PC-9 (cell line): ENCODE measurements at regions not wholly inside any gene's neighbourhood (a gene's known extent, or its start where the extent isn't known, plus 50 kb on each side); places are given as distances from the start of the nearest gene placed in this dataset.

Experiments used
- BruUV-seq: library from RNA; stranded (reverse); fragments of 400-500 nt; replicated peaks from 2 replicates; lab custom pipeline; 2021; lab: Mats Ljungman, UMichigan
- CTCF ChIA-PET: fragments of 300-600 bp; sonication (Branson Sonifier 250); formaldehyde crosslinking; loops from one replicate; lab custom pipeline; 2022; ENCODE audit warnings: antibody characterized with exemption; lab: Charles Lee
- POLR2A ChIA-PET: fragments of 300-600 bp; sonication (Branson Sonifier 250); formaldehyde crosslinking; loops from one replicate; lab custom pipeline; 2022; ENCODE audit warnings: antibody characterized with exemption; ENCODE audit not compliant: unreplicated experiment; lab: Charles Lee
- DNase-seq, 2 experiments: peaks; one replicate each; pipeline versions ENCODE4 v3.0.0 to v3.0.0-alpha.2; 2015 to 2022; ENCODE audit warnings: mixed read lengths in 1 of 2
- H2AFZ ChIP-seq: fragments of 200-600 bp; sonication (generic); 2 replicates; pipeline ENCODE4 v1.8.1; 2017; ENCODE audit warnings: antibody characterized with exemption
- H3F3A ChIP-seq: fragments of 200-600 bp; sonication (generic); 2 replicates; pipeline ENCODE4 v1.8.1; 2017; ENCODE audit warnings: antibody characterized with exemption, mild to moderate bottlenecking, low read depth; ENCODE audit not compliant: insufficient read depth
- H3K27ac ChIP-seq: fragments of 200-600 bp; sonication (generic); 2 replicates; pipeline ENCODE4 v1.6.1; 2016; ENCODE audit warnings: mixed run types
- H3K27me3 ChIP-seq: fragments of 200-600 bp; sonication (generic); 2 replicates; pipeline ENCODE4 v1.6.1; 2016; ENCODE audit warnings: low read depth, mixed run types; ENCODE audit not compliant: insufficient read depth
- H3K36me3 ChIP-seq: fragments of 200-600 bp; sonication (generic); 2 replicates; pipeline ENCODE4 v1.6.1; 2016; ENCODE audit warnings: low read depth, mixed run types
- H3K4me1 ChIP-seq: fragments of 200-600 bp; sonication (generic); replicated peaks from 2 replicates; pipeline ENCODE4 v1.6.1; 2016; ENCODE audit warnings: mixed run types; ENCODE audit not compliant: insufficient read depth
- H3K4me2 ChIP-seq: fragments of 200-600 bp; sonication (generic); 2 replicates; pipeline ENCODE4 v1.6.1; 2017; ENCODE audit warnings: mixed run types
- H3K4me3 ChIP-seq: fragments of 200-600 bp; sonication (generic); 2 replicates; pipeline ENCODE4 v1.6.1; 2016; ENCODE audit warnings: mixed run types
- H3K79me2 ChIP-seq: fragments of 200-600 bp; sonication (generic); 2 replicates; pipeline ENCODE4 v1.6.1; 2017; ENCODE audit warnings: low read depth, mixed run types
- H3K9me2 ChIP-seq: fragments of 200-600 bp; sonication (generic); 2 replicates; pipeline ENCODE4 v1.8.1; 2017; ENCODE audit warnings: mild to moderate bottlenecking; ENCODE audit not compliant: insufficient read depth
- H3K9me3 ChIP-seq: fragments of 200-600 bp; sonication (generic); 2 replicates; pipeline ENCODE4 v1.8.1; 2016; ENCODE audit warnings: low read depth; ENCODE audit not compliant: insufficient read depth
- H4K20me1 ChIP-seq: fragments of 200-600 bp; sonication (generic); 2 replicates; pipeline ENCODE4 v1.8.1; 2017; ENCODE audit not compliant: insufficient read depth
- EZH2 ChIP-seq: fragments of 200-600 bp; sonication (generic); IDR thresholded peaks from 2 replicates; pipeline ENCODE4 v1.8.0; 2017; ENCODE audit warnings: antibody characterized with exemption, low read depth
- intact Hi-C: fragments of 100-400 bp; cut with micrococcal nuclease; formaldehyde crosslinking; loops from one replicate; pipeline ENCODE4 v1.10.0; 2022; ENCODE audit not compliant: unreplicated experiment
- TF ChIP-seq, protein P1 (sequence below): fragments of 200-600 bp; sonication (generic); conservative IDR thresholded peaks from 2 replicates; pipeline ENCODE4 v1.6.1; 2017; ENCODE audit warnings: mixed run types, antibody characterized with exemption, mild to moderate bottlenecking, moderate library complexity

DNA sequence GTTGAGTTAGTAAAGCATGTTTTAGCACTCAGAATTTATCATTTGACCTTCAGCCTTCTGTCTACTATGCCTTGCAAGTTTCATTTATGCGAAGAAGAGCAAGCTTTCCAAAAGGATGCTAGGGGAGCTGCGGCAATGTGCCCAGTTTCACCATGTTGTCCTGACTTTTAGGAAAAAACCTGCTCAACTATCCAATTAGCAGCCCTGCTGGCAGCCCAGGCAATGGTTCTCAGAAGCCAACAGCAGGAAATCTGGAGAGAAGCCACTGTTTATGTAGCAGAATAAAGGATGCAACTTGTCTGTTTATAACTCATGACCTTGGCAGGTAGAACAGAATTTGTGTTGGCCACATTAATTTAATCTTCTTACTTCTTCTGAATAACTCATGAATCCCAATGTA, 230.8 kb downstream of the ABCC12 start:
- Histone ChIP-seq H3F3A (peaks cover 5% of the 10 kb centered on the region; the same call in 1 of the 2 replicates), H3K36me3 (no peaks in the 10 kb centered on the region), H3K79me2 (no peaks in the 10 kb centered on the region), H3K4me1 (peaks cover 23% of the 10 kb centered on the region), H3K9me3 (no peaks in the 10 kb centered on the region), H3K4me3 (no peak overlapping the region), H3K27ac (no peak overlapping the region), H3K27me3 (no peaks in the 10 kb centered on the region), H2AFZ (no peak overlapping the region), H4K20me1 (no peaks in the 10 kb centered on the region), H3K4me2 (no peak overlapping the region), H3K9me2 (no peaks in the 10 kb centered on the region)
- ChIA-PET CTCF (no interaction called here), POLR2A (no interaction called here)
- intact Hi-C loops: loop anchor here (5.0 kb wide), 2 partner anchors 132 to 463 kb away; partner anchors contain the start of genes ITFG1 and PHKB
- TF ChIP-seq EZH2: no peak
- TF ChIP-seq, protein P1, sequence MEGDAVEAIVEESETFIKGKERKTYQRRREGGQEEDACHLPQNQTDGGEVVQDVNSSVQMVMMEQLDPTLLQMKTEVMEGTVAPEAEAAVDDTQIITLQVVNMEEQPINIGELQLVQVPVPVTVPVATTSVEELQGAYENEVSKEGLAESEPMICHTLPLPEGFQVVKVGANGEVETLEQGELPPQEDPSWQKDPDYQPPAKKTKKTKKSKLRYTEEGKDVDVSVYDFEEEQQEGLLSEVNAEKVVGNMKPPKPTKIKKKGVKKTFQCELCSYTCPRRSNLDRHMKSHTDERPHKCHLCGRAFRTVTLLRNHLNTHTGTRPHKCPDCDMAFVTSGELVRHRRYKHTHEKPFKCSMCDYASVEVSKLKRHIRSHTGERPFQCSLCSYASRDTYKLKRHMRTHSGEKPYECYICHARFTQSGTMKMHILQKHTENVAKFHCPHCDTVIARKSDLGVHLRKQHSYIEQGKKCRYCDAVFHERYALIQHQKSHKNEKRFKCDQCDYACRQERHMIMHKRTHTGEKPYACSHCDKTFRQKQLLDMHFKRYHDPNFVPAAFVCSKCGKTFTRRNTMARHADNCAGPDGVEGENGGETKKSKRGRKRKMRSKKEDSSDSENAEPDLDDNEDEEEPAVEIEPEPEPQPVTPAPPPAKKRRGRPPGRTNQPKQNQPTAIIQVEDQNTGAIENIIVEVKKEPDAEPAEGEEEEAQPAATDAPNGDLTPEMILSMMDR: no peak
- no TSS peak for BruUV-seq
- DNase-seq: no peak

DNA sequence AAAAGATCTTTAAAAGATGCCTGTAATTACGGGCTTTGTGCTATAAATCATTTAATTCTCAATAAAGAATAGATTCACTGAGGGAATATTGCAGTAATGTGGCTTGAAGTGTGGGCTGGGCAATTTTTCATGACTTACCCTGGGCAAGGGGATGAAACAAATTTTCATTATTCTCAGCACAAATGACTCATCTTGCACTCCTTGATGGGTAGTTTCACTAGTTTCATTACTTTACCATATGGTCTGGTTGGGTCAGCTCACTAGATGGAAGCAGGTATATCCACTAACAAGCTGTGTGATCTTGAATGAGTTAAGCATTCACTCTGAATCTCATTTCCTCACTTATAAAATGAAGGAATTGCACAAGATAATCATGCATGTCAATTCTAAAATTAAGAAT, 234.3 kb downstream of the ABCC12 start:
- DNase-seq: no peak
- no peak overlapping the region for H2AFZ ChIP-seq
- no peaks in the 10 kb centered on the region for H3K36me3 ChIP-seq
- H3K9me3 ChIP-seq: no peaks in the 10 kb centered on the region
- no peak overlapping the region for H3K4me3 ChIP-seq
- ChIA-PET POLR2A (no interaction called here), CTCF (no interaction called here)
- no peaks in the 10 kb centered on the region for H3K79me2 ChIP-seq
- no peak for TF ChIP-seq EZH2
- TF ChIP-seq, protein P1: no peak
- intact Hi-C loops: no loop called here
- no peak overlapping the region for H3K4me2 ChIP-seq
- H3K9me2 ChIP-seq: no peaks in the 10 kb centered on the region
- H3F3A ChIP-seq: peaks cover 5% of the 10 kb centered on the region; the same call in 1 of the 2 replicates
- H4K20me1 ChIP-seq: no peaks in the 10 kb centered on the region
- H3K27ac ChIP-seq: no peak overlapping the region
- no peaks in the 10 kb centered on the region for H3K27me3 ChIP-seq
- BruUV-seq: no TSS peak
- peaks cover 9% of the 10 kb centered on the region for H3K4me1 ChIP-seq

DNA sequence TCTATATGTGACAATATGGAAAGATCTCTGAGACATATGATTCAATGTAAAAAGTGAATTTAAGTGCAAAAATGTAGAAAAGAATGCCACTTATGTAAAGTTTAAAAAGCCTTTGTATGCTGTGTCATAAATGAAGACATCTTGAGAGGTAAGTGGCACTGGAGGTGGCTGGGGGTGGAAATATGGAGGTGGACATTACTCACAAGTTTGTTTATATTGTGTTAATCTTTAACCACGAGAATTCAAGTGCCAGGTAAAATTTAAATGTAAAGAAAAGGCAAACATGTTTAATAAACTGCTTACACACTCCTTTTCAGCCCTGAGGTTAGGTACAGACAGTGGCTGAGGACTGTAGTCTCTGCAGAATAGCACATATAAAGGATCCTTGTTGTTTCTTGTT, 235.1 kb downstream of the ABCC12 start:
- Histone ChIP-seq H3K4me3 (no peak overlapping the region), H3F3A (peaks cover 3% of the 10 kb centered on the region; the same call in 1 of the 2 replicates), H3K79me2 (no peaks in the 10 kb centered on the region), H3K27ac (no peak overlapping the region), H3K9me2 (no peaks in the 10 kb centered on the region), H2AFZ (no peak overlapping the region), H3K27me3 (no peaks in the 10 kb centered on the region), H4K20me1 (no peaks in the 10 kb centered on the region), H3K4me2 (no peak overlapping the region), H3K9me3 (no peaks in the 10 kb centered on the region), H3K36me3 (no peaks in the 10 kb centered on the region), H3K4me1 (peaks cover 5% of the 10 kb centered on the region; the same call in 1 of the 2 replicates)
- ChIA-PET POLR2A (no interaction called here), CTCF (no interaction called here)
- BruUV-seq: no TSS peak
- no peak for TF ChIP-seq EZH2
- TF ChIP-seq, protein P1: no peak
- no peak for DNase-seq
- intact Hi-C loops: no loop called here
